Left lung (tissue), 4 donors: ENCODE measurements at regions not wholly inside any gene's neighbourhood (a gene's known extent, or its start where the extent isn't known, plus 50 kb on each side); places are given as distances from the start of the nearest gene placed in this dataset.

Source experiments
- ATAC-seq: fragments of 200-7000 bp; cut with Tn5 transposase; one replicate; pipeline ENCODE4 v1.9.1; 2020; ENCODE audit warnings: moderate library complexity
- DNase-seq, 4 donors: peaks; one replicate each; pipeline ENCODE4 v3.0.0-alpha.2; 2013 to 2020
- H3K27ac ChIP-seq, 2 donors: fragments of 200-600 bp; sonication (generic) in 1 of 2; one replicate each; pipeline versions ENCODE4 v1.5.0 to v1.8.0; 2020 to 2021
- H3K27me3 ChIP-seq, 2 donors: fragments of 200-600 bp; sonication (generic) in 1 of 2; one replicate each; pipeline versions ENCODE4 v1.5.0 to v1.8.0; 2020 to 2021
- H3K36me3 ChIP-seq, 2 donors: fragments of 200-600 bp; sonication (generic) in 1 of 2; one replicate each; pipeline versions ENCODE4 v1.5.0 to v1.8.0; 2020 to 2021
- H3K4me1 ChIP-seq, 2 donors: fragments of 200-600 bp; one replicate each; pipeline ENCODE4 v1.8.0; 2021
- H3K4me3 ChIP-seq, 2 donors: fragments of 200-600 bp; sonication (generic) in 1 of 2; one replicate each; pipeline versions ENCODE4 v1.5.0 to v1.8.0; 2020 to 2021; ENCODE audit warnings: mild to moderate bottlenecking in 1 of 2
- H3K9me3 ChIP-seq, 2 donors: fragments of 200-600 bp; sonication (generic) in 1 of 2; one replicate each; pipeline versions ENCODE4 v1.5.0 to v1.8.0; 2020 to 2021
- CTCF ChIP-seq, 2 donors: fragments of 200-600 bp; sonication (generic) in 1 of 2; IDR thresholded peaks; one replicate each; pipeline versions ENCODE4 v1.5.0 to v1.8.0; 2021; ENCODE audit warnings: antibody characterized with exemption in 2 of 2
- intact Hi-C, 2 donors: fragments of 100-400 bp; cut with DNase I; formaldehyde crosslinking; loops; one replicate each; pipeline versions ENCODE4 v1.11.2 to v1.14.2; 2022
- donor health status: DM: no; HTN: yes; CAD: no.
- donor health status: DM: no; HTN: no; CAD: no.

- intact Hi-C loops, result no loop called here
- DNase-seq, result peak in 1 of 4 donors; percentile 47
Observed at GRCh38 chr11:131186629-131187101, 183.8 kb upstream of the NTM start.

GRCh38 chr11:131190446-131190845 is 180.0 kb upstream of the NTM start:
- intact Hi-C loops, result no loop called here
- H3K27me3 ChIP-seq, result peaks cover 0 to 4% of the 10 kb centered on the region in 2 donors
- H3K9me3 ChIP-seq, result no peaks in the 10 kb centered on the region
- no peak for TF ChIP-seq CTCF (IDR thresholded peaks at IDR 0.05)
- no peaks in the 10 kb centered on the region for H3K4me1 ChIP-seq
- ATAC-seq (no peak), DNase-seq (no peak)
- H3K27ac ChIP-seq, result no peak overlapping the region
- H3K36me3 ChIP-seq, result no peaks in the 10 kb centered on the region
- H3K4me3 ChIP-seq, result no peak overlapping the region

More at GRCh38 chr11:131186629-131187101, 183.8 kb upstream of the NTM start:
- Histone ChIP-seq H3K36me3 (no peaks in the 10 kb centered on the region), H3K4me3 (no peak overlapping the region), H3K4me1 (no peaks in the 10 kb centered on the region), H3K27ac (no peak overlapping the region), H3K9me3 (no peaks in the 10 kb centered on the region), H3K27me3 (no peaks in the 10 kb centered on the region)
- no peak for TF ChIP-seq CTCF (IDR thresholded peaks at IDR 0.05)
- no peak for ATAC-seq

- intact Hi-C loops, result no loop called here
- DNase-seq (no peak), ATAC-seq (no peak)
- Histone ChIP-seq H3K36me3 (no peaks in the 10 kb centered on the region), H3K4me1 (peaks cover 0 to 6% of the 10 kb centered on the region in 2 donors), H3K9me3 (no peaks in the 10 kb centered on the region), H3K27me3 (peaks cover 0 to 4% of the 10 kb centered on the region in 2 donors), H3K27ac (no peak overlapping the region), H3K4me3 (no peak overlapping the region)
- TF ChIP-seq CTCF (IDR thresholded peaks at IDR 0.05), result no peak
Observed at GRCh38 chr11:131191606-131192005, 178.8 kb upstream of the NTM start.

- intact Hi-C loops, result no loop called here
- no peak for ATAC-seq
- no peak for DNase-seq
- Histone ChIP-seq H3K36me3 (no peaks in the 10 kb centered on the region), H3K9me3 (no peaks in the 10 kb centered on the region), H3K4me1 (peaks cover 0 to 6% of the 10 kb centered on the region in 2 donors), H3K27ac (no peak overlapping the region), H3K27me3 (peaks cover 0 to 4% of the 10 kb centered on the region in 2 donors), H3K4me3 (no peak overlapping the region)
- TF ChIP-seq CTCF (IDR thresholded peaks at IDR 0.05), result no peak
Observed at GRCh38 chr11:131192628-131193027, 177.8 kb upstream of the NTM start.

GRCh38 chr11:131193031-131193501 is 177.3 kb upstream of the NTM start:
- peaks cover 0 to 4% of the 10 kb centered on the region in 2 donors for H3K27me3 ChIP-seq
- ATAC-seq (no peak), DNase-seq (no peak)
- no peak for TF ChIP-seq CTCF (IDR thresholded peaks at IDR 0.05)
- no peaks in the 10 kb centered on the region for H3K9me3 ChIP-seq
- no peak overlapping the region for H3K27ac ChIP-seq
- H3K36me3 ChIP-seq, result no peaks in the 10 kb centered on the region
- H3K4me3 ChIP-seq, result no peak overlapping the region
- H3K4me1 ChIP-seq, result peaks cover 0 to 6% of the 10 kb centered on the region in 2 donors
- intact Hi-C loops, result no loop called here
